HG02759 (cell line): ENCODE measurements at regions not wholly inside any gene's neighbourhood (a gene's known extent, or its start where the extent isn't known, plus 50 kb on each side); places are given as distances from the start of the nearest gene placed in this dataset.

Experiments
- ATAC-seq: cut with Tn5 transposase; IDR thresholded peaks from one replicate; pipeline ENCODE4 v1.9.1; 2021; ENCODE audit warnings: mild to moderate bottlenecking, moderate library complexity; ENCODE audit not compliant: unreplicated experiment

DNA sequence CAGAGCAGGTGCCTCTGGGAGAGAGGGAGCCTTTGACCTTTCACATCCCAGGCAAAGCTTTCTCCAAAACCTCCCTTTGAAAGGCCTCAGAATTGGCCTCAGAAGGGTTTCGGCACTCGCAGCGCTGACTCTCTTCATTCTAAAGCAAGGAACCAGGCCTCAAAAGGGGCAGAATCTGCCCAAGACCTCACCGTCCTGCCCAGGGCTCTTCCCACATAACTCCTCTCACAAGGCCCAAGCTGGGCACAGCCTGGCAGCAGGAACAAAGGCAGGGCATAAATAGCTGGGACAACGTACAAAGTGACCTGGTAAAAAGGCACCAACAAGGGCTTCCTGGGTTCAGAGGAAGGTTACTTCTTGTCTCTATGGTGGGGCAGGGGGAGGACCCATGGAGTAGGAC lies 166.3 kb upstream of the FSTL4 start:
- ATAC-seq: no peak

DNA sequence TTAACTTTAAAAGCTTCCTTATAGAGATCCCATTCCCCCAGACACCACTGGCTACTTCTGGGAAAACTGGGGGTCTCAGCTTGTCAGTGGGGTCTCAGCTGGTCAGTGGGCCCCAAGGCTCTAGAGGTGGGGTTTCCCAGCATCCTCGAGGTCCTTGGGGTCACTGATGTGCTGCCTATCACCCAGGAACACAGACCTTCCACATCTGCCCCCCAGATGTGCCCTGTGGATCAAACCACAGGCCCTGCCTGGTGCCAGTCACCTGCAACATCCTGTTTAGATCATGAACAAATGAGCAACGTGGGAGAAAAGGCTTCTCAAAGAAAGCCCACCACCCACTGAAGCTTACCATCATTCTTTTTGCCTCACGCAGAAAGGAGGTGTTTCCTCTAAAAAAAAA lies 165.6 kb upstream of the FSTL4 start:
- no peak for ATAC-seq

DNA sequence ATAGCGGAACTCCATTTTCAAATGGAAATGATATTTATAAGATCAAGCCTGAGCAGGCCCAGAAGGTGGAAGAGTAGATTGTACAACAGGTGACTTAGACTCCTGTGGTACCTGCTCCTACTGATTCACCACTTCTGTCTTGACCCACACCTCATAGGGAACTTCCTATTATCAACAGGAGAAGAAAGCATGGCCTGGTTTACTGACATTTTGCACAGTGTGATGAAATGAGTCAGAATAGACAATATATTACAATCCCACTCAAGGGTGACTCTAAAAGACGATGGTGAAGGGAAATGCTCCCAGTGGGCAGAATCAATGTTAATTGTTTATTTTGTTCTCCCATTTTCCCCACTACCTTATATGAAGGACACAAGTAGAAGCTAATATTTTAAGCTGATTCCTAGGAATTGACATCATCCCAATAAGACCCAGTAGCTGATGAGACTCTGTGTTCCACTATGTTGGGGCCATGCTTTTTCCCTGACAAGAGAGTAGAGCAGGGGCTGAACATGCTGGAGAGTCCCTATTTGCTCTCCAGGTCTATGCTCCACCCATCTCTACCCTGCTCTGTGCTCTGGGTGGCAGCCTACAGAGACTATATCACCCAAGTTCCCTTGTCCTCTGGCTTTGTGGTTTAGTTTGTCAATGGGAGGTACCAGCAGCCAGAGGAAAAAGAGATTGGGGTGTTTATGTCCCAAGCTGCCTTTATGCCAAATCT lies 163.4 kb upstream of the FSTL4 start:
- no peak for ATAC-seq

DNA sequence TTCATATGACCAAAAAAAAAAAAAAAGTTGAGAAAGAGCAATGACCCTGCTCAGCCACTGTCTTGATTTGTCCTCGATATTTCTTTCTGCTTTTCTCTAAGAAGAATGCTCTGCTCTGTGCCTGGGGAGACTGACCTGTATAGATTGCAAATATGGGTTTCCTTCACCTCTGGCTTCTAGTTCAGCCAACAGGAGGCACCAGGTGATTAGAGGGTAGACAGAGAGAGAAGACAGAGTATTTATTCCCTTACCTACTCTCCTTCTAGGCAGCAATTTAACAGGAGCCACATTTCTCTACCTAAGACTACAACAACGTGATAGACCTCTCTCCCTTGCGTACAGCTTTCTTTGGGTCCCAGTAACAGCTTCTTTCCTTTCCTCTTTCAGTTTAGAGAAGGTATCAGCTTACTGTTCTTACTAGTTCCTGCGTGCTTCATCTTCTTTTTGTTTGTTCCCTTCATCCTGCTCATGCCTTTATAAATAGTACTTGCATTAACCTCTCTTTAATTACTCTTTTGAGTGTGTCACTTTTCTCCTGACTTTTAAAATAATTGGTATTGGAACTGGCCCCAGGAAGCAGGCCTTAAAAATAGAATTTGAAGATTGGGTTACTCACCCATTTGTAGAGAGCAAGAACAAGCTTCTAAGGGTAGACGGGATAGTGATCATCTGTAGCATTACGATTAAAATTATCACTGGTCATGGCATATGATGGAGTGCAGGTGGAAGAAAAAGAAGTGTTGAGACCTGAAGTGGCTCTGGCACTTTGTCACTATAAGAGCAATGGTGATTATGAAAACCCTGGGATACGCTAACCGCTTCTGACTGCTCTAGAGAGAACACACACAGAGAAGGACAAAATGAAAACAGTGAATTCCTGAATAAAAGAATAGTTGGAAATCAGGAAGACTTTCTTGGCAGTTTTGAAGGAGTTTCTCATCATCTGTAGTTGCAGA lies 161.2 kb upstream of the FSTL4 start:
- no peak for ATAC-seq

DNA sequence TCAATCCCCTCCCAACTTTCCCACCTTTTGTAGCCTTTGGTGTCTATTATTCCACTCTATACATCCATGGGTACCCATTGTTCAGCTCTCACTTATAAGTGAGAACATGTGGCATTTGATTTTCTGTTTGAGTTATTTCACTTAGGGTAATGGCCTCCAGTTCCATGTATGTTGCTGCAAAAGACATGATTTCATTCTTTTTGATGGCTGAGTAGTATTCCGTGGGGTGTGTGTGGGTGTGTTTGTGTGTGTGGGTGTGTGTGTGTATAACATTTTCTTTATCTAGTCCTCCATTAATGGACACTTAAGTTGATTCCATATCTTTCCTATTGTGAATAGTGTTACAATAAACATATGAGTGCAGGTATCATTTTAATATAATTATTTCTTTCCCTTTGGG lies 157.5 kb upstream of the FSTL4 start:
- ATAC-seq: no peak

DNA sequence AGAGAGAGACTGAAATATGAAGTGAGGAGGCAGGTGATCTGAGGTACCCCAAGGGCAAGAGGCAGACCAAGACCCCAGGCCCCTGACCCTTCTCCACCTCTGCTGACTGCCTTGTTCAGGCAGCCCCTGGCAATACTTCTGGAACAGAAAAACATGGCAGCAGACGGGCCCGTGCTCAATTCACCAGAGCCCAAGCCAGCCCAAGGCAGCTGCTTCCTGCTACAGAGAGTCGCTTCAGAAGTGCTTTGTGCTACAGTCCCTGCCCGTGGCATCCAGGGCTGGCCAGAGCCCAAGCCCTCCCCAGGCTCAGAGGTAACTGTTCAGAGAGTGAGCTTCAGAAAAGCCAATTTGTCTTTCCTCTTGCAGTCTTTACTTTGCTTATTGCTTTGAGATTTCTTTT lies 151.4 kb upstream of the FSTL4 start:
- no peak for ATAC-seq

DNA sequence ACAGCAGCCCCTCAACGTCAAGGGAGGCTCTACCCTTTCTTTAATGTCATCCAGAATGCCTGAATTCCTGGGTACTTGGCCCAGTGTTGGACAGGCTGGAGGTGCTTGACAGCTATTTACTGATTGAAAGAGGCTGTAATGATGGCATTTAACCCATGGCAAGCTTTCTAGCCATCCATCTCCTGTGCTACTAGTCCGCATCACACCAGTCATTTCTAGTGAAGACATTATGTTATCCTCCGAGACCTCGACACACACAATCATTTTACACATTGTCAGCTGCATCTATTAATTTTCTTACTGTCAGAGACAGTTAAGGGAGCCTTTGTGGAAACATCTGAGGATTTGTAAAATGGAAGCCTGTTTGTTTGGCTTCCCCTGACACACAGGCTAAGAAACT lies 149.3 kb upstream of the FSTL4 start:
- ATAC-seq: no peak

DNA sequence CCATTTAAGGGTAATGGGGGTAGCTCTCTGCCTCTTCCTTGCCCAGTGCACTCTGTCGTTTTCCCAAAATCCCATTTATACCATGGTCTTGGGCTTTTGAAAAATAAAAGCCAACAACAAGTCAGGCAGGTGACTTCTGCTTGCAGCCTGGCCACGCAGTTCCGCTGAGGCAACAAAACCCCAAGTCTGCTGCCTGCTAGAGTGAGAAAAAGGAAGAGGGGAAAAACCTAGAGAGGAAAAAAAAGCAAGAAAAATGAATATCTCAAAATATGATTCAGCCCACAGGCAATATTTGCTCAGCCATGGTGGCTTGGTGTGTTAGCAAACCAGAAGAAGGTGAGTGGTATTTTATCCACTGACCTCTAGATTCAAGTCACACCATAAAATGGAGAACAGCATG lies 148.2 kb upstream of the FSTL4 start:
- no peak for ATAC-seq

DNA sequence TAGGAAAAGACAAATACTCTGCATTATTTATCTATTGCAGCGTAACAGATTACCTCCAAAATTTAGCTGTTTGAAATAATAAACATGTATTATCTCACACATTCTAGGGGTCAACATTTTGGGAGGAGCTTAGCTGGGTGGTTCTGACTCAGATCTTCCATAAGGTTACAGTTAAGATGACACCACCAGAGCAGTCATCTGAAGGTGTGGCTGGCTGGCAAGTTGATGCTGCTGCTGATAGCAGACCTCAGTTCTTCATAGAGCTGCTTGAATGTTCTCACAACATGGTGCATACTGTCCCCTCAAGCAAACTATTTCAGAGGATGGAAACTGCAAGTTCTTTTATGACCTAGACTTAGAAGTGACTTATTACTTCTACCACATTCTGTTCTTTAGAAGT lies 146.3 kb upstream of the FSTL4 start:
- no peak for ATAC-seq

DNA sequence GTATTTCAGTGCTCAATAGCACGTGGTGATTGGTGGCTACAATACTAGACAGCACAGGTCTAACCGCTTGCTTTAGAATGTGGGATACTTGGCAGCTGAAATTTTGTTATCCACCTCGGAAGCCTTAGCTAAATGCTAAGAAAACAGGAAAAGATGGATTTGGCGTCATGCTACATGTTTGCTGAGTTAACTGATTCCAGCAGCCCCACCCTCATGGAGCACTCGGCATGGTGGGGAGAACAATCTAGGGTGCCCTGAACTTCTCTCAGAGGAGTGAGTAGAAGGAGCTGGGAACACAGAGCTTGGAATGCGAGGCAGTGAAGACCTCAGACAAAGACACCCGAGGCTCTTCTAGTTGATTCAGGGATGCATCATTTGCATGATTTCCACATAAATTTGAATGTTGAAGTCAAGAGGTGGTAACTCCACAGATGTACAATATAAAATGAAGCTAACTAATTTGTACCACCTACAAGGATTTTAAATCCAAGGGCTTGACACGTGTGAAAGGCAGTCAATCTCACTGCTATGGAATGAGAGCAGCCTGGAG lies 145.1 kb upstream of the FSTL4 start:
- ATAC-seq: no peak

DNA sequence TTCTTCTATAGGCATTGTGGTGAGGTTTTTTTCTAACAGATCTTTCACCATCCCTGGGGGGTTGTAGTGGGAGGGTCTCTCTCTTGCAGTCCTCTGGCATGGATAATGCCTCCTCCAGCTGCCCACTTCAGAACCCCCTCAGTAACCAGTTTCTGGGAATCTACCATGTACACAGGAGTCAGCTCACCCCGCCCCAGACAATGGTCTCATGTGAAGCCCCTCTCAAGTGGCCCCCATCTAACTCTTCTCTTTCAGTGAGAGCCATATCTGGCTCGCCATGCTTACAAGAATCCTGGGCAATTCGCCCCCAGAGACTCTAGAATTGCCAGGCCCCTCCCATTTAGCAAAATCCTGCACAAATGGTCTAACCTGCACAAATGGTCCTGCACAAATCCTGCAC lies 144.4 kb upstream of the FSTL4 start:
- ATAC-seq: no peak

DNA sequence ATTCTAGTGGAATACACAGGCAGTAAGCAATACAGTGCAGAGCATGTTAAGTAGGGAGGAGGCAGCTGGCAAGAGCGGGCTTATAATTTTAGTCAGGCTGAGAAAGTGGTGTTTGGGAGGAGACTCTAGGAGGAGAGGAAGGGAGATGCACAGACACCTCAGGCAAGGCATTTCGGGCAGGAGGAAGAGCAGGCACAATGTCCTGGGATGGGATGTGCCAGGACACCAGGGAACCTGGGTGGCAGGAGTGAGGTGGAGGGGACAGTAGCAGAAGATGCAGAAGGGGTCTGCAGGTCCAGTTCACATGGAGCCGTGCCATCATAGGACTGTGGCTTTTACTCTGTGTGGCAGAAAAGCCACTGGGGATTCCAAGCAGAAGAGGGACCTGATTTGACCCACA lies 143.7 kb upstream of the FSTL4 start:
- no peak for ATAC-seq

DNA sequence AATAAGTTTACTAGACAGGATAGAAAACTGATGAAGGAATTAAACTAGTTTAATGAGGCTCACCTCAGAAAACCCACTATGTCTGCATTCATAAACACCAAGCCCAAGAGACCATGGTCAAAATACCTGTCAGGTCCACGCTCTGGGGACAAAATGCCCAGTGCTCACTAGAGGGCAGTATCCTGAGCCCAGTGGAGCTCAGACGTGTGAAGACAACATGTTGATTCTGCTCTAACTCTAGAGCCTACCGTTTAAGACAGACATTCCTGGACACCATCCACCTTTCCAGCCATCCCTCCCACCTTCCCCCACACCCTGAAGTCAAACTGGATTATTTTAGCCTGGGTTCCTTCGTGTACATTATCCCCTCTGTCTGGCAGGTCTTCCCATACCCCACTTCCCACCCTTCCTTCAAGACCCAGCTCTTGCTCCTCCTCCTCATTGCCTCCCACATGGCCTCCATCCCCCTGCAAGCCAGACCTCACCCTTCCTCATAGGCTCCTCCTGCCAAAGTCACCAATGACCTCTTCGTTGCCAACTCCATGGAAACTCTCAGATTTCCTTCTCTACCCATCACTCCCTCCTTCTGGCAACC lies 142.3 kb upstream of the FSTL4 start:
- ATAC-seq: no peak

DNA sequence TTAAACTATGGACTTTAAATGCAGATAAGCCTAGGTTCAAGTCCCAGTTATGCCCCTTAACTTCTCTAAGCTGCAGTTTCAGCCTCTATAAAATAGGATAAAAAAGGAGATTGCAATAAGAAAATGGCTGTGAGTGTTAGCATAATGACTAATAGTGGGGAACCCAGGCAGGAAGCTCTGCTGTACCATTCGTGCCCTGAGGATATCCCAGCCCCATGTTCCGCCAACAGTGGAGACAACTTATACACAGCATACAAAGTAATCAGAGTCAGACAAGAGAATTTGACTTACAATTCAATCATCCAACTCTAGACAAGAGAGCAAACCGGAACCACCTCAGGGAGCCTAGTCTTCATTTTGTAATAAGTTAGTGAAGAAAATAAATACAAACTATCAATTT lies 141.5 kb upstream of the FSTL4 start:
- ATAC-seq: no peak

DNA sequence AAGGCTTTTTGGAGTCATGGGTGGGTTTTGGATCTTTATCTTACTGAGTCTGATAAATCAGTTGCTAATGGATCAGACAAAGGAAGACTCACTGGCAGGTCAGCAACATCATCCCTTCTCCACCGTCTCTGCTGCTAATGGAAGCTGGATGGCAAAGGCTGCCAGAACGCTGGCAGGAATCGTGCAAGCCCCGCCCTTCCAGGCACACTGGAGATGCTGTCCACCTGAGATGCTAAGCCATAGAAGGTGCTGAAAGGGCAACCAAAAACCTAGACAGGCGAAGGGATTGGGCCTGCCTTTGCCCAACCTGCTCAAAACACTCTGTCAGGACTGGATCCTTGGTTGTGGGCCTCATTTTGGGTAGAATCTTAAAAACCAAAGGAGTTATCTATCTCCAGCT lies 139.5 kb upstream of the FSTL4 start:
- ATAC-seq: no peak

DNA sequence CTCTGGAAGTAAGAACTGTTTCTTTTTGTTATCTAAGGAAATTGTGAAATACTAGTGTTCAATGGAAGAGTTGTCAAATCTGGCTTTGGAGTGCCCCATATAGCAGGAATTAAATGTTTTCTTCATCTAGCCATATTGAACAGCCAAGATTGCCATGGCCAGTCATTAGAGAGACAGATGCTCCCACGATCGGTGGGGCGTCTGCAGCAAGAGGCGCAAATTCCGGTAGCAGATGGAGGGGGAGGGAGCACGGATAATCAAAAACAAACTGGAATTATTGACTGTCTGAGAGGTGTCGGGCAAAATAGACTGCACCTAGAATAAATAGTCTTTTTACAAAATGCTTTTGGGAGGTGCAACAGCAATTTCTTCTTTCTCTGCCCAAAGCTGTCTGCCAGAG lies 139.1 kb upstream of the FSTL4 start:
- no peak for ATAC-seq

DNA sequence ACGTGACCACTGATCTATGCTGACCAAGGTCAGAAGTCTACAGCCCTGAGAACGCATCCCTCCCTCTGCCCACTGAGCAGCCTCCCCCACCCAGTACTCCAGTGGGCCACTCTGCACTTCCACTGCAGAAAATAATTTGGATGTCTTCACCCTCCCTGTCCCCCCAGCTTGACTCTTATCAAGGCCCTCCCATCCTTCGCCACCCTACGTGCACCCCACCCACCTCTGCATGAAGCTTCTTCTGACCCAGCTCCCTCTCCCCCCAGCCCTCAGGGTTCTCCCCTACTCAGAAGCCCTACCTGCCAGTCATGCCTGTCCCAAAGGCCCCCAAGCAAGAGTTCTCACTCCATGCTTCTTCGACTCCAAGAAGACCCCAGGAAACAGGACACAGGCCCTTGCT lies 138.5 kb upstream of the FSTL4 start:
- ATAC-seq: no peak

DNA sequence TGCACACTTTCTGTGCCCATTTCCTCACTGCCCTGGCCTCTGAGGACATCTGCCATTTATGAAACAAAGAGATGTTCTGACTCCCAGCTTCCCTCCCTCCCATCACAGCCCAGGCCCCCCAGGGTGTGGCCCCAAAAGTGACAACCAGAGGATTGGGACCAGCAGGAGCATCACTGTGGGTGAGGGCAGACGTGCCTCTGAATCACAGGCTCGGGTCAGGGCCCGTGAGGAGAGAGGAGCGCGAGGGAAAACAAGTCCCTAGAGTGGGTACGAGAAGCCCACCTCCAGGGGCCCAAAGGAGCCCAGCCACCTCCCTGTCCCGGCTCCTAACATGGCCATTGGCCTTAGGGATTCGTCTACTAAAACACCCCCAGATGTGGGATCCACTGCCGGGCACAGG lies 138.0 kb upstream of the FSTL4 start:
- no peak for ATAC-seq

DNA sequence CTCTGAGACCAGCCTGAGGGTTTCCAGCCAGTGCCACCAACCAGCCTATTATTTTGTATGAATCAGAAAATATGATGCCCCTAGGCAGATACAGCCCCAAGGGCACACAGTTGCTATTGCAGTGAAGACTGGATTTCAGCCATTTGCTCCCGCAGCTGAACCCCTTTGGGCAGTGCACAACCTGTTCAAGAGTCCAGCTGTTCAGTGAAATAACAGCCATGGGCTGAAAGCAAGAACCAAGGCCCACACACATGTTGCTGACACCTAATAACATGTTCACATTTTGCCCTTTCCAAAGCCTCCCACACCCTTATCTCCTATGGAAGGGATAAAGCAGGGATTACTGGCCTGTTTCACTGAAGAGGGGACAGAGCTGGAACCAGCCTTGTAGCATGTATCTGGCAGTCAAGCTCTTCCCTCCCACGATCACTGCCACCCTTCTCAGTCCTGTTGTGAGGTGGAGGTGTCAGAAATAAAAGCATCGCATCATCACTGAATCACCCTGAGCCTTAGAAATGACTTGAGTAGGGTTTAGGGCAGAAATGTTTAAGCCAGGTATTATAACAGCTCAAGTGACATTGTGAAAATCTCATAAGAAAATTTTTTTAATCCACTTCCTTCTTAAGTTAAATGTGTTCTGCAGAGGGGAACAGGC lies 137.1 kb upstream of the FSTL4 start:
- no peak for ATAC-seq

DNA sequence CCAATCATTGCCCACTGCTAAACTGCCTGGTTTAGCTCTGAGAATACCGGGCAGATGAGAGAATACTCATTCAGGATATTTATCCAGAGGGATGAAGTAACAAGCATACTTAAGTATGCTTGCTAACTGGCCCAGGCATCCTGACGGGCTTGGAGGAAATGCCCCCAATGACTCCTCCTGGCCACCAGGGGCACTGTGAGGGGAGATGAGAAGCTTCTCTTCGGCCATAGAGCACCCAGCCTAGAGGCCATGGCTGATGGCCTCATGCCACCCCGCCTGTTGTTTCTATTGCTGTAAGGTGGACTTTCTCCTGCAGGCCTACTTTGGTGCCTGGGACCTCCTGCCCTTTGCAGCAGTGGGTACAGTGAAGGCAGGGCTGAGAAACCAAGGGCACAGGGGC lies 134.5 kb upstream of the FSTL4 start:
- no peak for ATAC-seq

DNA sequence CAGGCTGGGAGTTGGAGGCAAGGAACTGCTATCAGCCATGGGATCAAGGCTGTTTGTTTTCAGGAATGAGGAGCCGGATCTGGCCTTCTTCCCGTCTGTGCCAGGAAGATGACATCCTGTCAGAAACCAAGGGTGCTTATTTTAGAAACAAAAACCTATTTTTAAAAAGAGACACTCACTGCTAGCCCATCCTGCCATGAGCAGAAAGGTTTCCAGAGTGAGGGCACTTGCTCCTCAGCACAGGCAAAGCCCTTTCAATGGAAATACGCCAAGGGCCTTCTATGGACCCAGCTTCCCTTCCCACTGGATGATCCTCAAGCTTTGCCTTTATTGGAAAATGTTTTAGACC lies 132.6 kb upstream of the FSTL4 start:
- ATAC-seq: no peak
